Panc1 (cell line): ENCODE measurements at regions not wholly inside any gene's neighbourhood (a gene's known extent, or its start where the extent isn't known, plus 50 kb on each side); places are given as distances from the start of the nearest gene placed in this dataset.
A peak's percentile ranks its signal among the peaks of the same experiment; 100 is the strongest.

Experiments
- ATAC-seq: fragments of 200-7000 bp; cut with Tn5 transposase; 2 replicates; pipeline ENCODE4 v1.9.1; 2020; ENCODE audit warnings: mild to moderate bottlenecking, moderate library complexity
- BruUV-seq: library from RNA; stranded (reverse); fragments of 400-500 nt; replicated peaks from 2 replicates; lab custom pipeline; 2021; lab: Mats Ljungman, UMichigan
- CTCF ChIA-PET: fragments of 300-600 bp; sonication (Branson Sonifier 250); formaldehyde crosslinking; loops from one replicate; lab custom pipeline; 2022; ENCODE audit warnings: antibody characterized with exemption; lab: Charles Lee
- POLR2A ChIA-PET: fragments of 300-600 bp; sonication (Branson Sonifier 250); formaldehyde crosslinking; loops from one replicate; lab custom pipeline; 2022; ENCODE audit warnings: antibody characterized with exemption; lab: Charles Lee
- DNase-seq: peaks from one replicate; pipeline ENCODE4 v3.0.0-alpha.2; 2010; ENCODE audit warnings: low read depth, low spot score
- H3K27ac ChIP-seq: 2 replicates; pipeline ENCODE4 v1.5.1; 2011; ENCODE audit warnings: mild to moderate bottlenecking, low read length, inconsistent platforms
- H3K27me3 ChIP-seq: fragments of 200-500 bp; sonication (Bioruptor generic); 2 replicates; pipeline ENCODE4 v1.6.0; 2014; ENCODE audit warnings: low read length, inconsistent platforms; ENCODE audit not compliant: control insufficient read depth, insufficient read depth
- H3K36me3 ChIP-seq: fragments of 200-500 bp; sonication (Bioruptor generic); 2 replicates; pipeline ENCODE4 v1.5.1; 2014; ENCODE audit warnings: inconsistent platforms, mild to moderate bottlenecking, low read length, moderate library complexity; ENCODE audit not compliant: control insufficient read depth, insufficient read depth
- H3K4me1 ChIP-seq: 2 replicates; pipeline ENCODE4 v1.5.1; 2011; ENCODE audit warnings: inconsistent platforms, mild to moderate bottlenecking, low read length, moderate library complexity; ENCODE audit not compliant: control insufficient read depth, insufficient read depth
- H3K4me3 ChIP-seq, 2 experiments: 2 replicates each; pipeline ENCODE4 v1.5.1; 2011 to 2012; ENCODE audit warnings: low read depth in 2 of 2, low read length in 2 of 2, mild to moderate bottlenecking in 2 of 2, inconsistent platforms in 1 of 2, moderate library complexity in 1 of 2
- H3K9me3 ChIP-seq: fragments of 200-500 bp; sonication (Bioruptor generic); 2 replicates; pipeline ENCODE4 v1.5.1; 2014; ENCODE audit warnings: low read depth, mild to moderate bottlenecking, inconsistent platforms, low read length, moderate library complexity; ENCODE audit not compliant: control insufficient read depth, insufficient read depth
- CTCF ChIP-seq: fragments of 450-650 bp; IDR thresholded peaks from 2 replicates; pipeline ENCODE4 v1.5.1; 2017; ENCODE audit warnings: mild to moderate bottlenecking
- POLR2AphosphoS5 ChIP-seq: IDR thresholded peaks from 2 replicates; pipeline ENCODE4 v1.6.1; 2012; ENCODE audit warnings: mild to moderate bottlenecking, low read depth, low read length, moderate library complexity
- REST ChIP-seq, 2 experiments: IDR thresholded peaks; 2 replicates each; pipeline ENCODE4 v1.6.1; 2011 to 2012; ENCODE audit warnings: low read depth in 2 of 2, control low read depth in 1 of 2, low read length in 1 of 2, mild to moderate bottlenecking in 1 of 2, moderate library complexity in 1 of 2; ENCODE audit not compliant: insufficient read depth in 1 of 2
- SIN3A ChIP-seq: IDR thresholded peaks from 2 replicates; pipeline ENCODE4 v1.6.1; 2012; ENCODE audit warnings: low read depth, mild to moderate bottlenecking, low read length, moderate library complexity, borderline replicate concordance; ENCODE audit not compliant: insufficient read depth
- TCF7L2 ChIP-seq: IDR thresholded peaks from 2 replicates; pipeline ENCODE4 v1.6.1; 2011; ENCODE audit warnings: mild to moderate bottlenecking, low read depth, low read length, inconsistent platforms
- in situ Hi-C: cut with HindIII; loops from 2 replicates; pipeline ENCODE4 v1.10.0; 2016; ENCODE audit warnings: low sequenced_read_pairs, low pct_unique_long_range_greater_than_20kb
- intact Hi-C: fragments of 100-400 bp; cut with micrococcal nuclease; formaldehyde crosslinking; loops from one replicate; pipeline ENCODE4 v1.10.0; 2022; ENCODE audit not compliant: unreplicated experiment

GRCh38 chr16:77500286-77500598 is 65.4 kb upstream of the ADAMTS18 start:
- in situ Hi-C loops, result no loop called here

GRCh38 chr16:77500934-77501664 is 66.3 kb upstream of the ADAMTS18 start:
- in situ Hi-C loops, result no loop called here

More at GRCh38 chr16:77500286-77500598, 65.4 kb upstream of the ADAMTS18 start:
- H3K36me3 ChIP-seq, result no peaks in the 10 kb centered on the region
- DNase-seq (no peak), ATAC-seq (no peak)
- ChIA-PET CTCF (no interaction called here), POLR2A (no interaction called here)
- H3K27me3 ChIP-seq, result no peaks in the 10 kb centered on the region
- H3K4me1 ChIP-seq, result peaks cover 5% of the 10 kb centered on the region; the same call in 1 of the 2 replicates
- intact Hi-C loops, result no loop called here
- no peaks in the 10 kb centered on the region for H3K9me3 ChIP-seq
- H3K27ac ChIP-seq, result peak overlapping the region; percentile 32; the same call in 1 of the 2 replicates
- H3K4me3 ChIP-seq, result no peak overlapping the region
- TF ChIP-seq CTCF (no peak), REST (IDR thresholded peaks at IDR 0.05; ENCODE audit: insufficient read depth in 1 of 2, low read depth in 2 of 2, low read length in 1 of 2) (no peak), SIN3A (no peak), POLR2AphosphoS5 (no peak), TCF7L2 (no peak)
- no TSS peak for BruUV-seq

More at GRCh38 chr16:77500934-77501664, 66.3 kb upstream of the ADAMTS18 start:
- H3K9me3 ChIP-seq, result no peaks in the 10 kb centered on the region
- H3K4me3 ChIP-seq, result no peak overlapping the region
- intact Hi-C loops, result no loop called here
- no peak for TF ChIP-seq REST (IDR thresholded peaks at IDR 0.05; ENCODE audit: insufficient read depth in 1 of 2, low read depth in 2 of 2, low read length in 1 of 2)
- no peak for TF ChIP-seq TCF7L2
- no peak for TF ChIP-seq POLR2AphosphoS5
- no peak for TF ChIP-seq CTCF
- TF ChIP-seq SIN3A, result no peak
- POLR2A ChIA-PET, result no interaction called here
- H3K27ac ChIP-seq, result no peak overlapping the region; the same call in 1 of the 2 replicates
- CTCF ChIA-PET, result no interaction called here
- ATAC-seq, result no peak
- BruUV-seq, result no TSS peak
- H3K27me3 ChIP-seq, result no peaks in the 10 kb centered on the region
- peaks cover 5% of the 10 kb centered on the region; the same call in 1 of the 2 replicates for H3K4me1 ChIP-seq
- DNase-seq, result no peak
- H3K36me3 ChIP-seq, result no peaks in the 10 kb centered on the region
